Left kidney (tissue), 1 donor: ENCODE measurements at regions not wholly inside any gene's neighbourhood (a gene's known extent, or its start where the extent isn't known, plus 50 kb on each side); places are given as distances from the start of the nearest gene placed in this dataset.
"Not testable (repeated sequence)": the region's sequence is repeated elsewhere in the genome, so short reads cannot be mapped to it uniquely, and the experiment has no call there.

Experiments used
- DNase-seq: peaks from one replicate; pipeline ENCODE4 v3.0.0-alpha.2; 2013

DNA sequence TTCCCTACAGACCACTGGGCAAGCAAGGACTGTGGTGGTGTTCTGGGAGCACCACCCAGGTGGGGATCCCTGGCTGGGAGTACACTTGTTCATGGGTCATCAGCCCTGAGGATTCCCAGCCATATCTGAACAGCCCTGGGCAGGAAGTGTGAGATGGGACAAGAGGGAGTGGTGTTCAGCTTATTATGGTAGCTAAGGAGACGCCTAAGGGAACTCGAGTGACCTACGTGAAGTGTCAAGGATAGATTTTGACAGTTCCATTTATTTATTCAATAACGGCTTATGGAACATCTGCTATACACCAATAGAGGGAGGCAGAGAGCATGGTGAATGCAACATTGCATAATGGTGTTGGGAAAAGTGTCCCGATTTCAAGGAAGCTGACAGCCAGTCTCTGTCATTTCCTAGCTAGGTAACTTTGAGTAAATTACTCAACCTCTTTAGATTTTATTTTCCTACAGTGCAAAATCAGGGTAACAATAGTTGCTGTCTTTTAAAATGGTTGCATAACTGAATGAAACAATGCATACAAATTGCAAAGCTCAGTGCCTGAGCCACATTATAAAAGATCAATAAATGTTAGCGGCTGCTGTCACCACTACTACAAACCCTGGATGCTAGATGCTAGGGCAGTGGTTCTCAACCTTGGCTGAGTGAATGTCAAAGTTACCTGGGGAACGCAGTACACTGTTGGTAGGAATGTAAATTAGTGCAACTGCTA lies 534.1 kb downstream of the GRIN2A start:
- no peak for DNase-seq

DNA sequence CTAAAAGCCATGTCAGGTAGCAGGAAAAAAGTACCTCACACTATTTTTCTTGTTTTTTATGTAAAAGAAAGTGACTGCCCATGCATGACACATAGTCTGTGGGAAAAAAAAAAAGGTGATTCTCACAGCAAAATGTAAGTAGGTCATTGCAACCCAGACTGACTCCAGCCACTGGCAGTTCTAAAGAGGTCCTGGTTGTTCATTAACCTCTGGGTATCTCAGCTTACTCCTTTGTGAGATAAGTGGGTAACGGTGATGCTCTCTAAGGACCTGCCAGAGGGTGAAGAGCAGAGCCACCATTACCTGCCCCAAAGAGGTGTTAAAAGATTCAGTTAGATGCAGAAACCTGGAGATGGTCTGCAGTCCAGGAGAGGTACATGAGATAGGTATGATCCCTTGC lies 531.9 kb downstream of the GRIN2A start:
- DNase-seq = no peak

DNA sequence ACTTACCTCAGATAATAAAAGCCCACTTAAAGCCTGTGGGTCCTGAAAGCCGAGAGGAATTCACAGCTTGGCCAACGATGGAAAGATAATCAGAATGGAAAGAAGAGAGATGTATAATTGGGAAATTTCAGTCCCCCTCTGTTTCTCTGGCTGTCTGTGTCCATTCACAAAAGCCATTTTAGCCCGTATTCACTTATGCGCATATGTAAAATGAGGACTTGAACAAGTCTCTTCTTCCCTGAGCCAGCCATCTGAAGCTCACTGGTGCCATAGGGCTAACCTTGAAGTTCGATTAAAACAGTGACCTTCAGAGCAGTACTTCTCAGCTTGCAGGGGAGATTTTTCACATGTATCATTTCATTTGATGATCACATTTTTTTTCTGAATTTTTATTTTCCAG lies 527.2 kb downstream of the GRIN2A start:
- no peak for DNase-seq

DNA sequence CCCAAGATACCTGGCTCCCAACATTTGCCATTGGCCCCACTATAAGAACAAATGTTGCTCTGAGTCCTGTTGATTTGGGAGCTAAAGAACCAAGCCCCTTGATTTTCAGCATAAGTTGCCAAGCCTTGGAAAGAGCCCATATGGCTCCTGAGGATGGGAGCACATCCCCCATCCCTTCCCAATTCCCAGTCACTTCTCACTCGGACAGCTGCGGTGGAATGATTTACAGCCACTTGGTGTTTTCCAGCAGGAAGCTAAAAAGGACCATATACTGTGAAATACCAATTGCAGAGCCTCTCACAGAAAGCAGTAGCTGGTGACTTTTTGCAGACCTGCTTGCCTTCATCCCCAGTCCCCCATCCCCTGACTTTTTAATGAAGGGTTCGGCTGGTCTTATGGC lies 524.6 kb downstream of the GRIN2A start:
- DNase-seq = peak; percentile 39

DNA sequence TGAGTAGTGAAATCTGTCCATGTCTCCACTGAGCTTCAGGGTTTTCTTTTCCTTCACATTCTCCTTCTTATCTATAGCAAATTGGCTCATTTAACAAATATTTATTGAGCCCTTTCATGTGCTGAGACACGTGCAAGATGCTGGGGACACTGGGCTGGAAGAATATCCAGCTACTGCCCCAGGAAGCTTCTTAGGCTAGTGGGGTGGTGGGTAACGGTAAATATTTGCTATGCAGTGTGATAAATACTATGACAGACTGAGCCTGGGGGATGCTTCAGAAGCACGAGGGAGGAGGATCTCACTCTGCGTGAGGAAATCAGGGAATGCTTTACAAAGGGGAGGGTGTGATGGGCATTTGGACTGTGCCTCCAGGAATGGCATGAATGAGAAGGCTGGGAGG lies 524.1 kb downstream of the GRIN2A start:
- DNase-seq = no peak

DNA sequence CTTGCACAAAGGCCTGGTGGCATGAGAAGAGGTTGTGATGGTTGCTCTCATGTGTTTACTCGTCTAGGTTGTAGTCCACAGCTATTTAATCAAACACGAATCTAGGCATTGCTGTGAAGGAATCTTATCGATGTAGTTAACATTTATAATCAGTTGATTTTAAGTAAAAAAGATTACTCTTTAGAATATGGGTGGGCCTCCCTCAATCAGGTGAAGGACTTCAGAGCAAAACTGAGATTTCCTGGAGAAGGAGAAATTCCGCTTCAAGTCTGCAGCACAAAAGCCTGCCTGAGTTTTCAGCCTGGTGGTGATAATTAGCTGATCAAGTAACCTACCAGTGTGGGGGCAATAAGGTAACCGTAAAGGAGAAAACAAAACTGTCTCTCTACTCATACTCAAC lies 523.6 kb downstream of the GRIN2A start:
- no peak for DNase-seq

GRCh38 chr16:9660898-9661297 lies 521.3 kb downstream of the GRIN2A start:
- no peak for DNase-seq

- DNase-seq = no peak
Measured at GRCh38 chr16:9661336-9662017, 520.8 kb downstream of the GRIN2A start.

DNA sequence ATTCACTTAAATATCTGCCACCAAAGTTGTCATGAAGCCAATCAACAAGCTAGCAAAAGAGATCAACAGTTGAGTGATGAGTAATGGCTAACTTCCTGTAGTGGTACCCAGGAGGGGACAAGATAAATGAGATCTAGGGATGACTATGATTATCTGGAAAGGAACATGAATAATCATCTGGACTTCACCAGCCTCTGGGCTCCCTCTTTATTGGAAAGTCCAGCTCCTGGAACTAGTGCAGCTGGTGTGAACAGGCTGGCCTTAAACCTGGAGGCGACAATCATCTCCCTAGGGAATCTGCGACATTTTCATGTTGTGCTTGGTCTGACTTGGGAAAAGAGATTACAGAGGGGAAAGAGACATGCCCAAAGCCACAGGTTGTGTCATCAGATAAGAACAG lies 518.6 kb downstream of the GRIN2A start:
- DNase-seq = no peak

DNA sequence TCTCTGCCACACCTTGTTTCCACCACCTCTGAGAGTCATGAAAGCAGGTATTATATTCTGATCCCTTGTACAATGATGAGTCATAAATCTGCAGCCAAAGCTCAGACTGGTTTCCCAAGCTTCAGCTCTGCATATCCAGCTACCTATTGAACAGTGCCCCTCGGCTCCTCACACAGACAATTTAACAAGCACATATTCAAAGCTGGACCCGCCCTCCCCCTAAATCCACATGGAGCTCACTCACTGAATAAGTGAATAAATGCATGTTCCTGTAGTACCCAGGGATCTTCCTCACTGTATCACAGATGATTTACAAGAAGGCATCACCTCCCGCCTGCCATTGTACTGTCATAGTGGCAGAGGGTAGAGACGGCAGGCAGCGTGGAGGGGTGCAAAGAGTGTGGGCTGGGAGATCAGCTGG lies 516.4 kb downstream of the GRIN2A start:
- no peak for DNase-seq

DNA sequence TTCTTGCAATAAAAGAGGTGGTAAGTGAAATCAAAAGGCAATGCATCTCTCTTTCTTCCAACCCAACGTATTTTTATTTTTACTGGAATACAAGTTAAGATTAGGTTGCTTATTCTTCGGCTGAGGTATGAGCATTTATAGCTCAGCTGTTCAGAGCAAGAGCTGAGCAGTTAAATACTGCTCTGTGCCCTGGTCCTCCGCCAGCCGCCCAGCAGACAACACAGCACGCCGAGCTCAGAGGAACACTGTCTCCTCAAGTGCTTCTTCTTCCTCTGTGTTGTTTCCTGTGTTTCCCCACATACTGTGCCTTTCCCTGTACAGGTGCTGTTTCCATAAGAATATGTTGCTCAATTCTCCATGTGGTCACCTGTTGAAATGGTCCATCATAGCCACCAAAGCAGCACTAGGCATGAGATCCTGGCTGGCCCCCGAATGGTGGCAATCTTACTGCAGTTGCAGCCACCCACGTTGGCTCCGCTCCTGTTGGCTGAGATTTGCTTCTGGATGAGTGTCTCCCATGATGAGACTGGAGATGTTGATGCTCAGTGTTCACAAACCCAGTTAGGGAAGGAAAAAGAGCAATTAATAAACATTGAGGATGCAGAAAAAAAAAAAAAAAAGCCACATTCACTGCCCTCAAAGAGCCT lies 515.3 kb downstream of the GRIN2A start:
- DNase-seq = no peak

DNA sequence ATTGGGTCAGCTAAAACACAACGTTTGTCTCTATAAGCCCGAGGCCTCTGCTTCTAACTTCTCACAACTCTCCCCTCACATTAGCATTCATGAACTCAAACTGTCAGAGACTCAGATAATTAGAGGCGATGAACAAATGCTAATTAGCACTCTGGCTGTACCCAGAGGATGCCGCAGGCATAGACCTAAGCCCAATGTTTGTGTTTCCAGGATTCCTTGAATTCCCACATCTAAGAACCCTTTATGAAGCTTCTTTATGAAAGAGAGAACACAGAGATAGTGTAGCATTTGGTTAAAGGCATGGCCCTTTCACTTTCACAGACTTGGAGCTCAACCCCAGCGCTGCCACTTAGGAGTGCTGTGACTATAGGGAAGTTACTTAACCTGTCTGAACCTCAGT lies 512.2 kb downstream of the GRIN2A start:
- no peak for DNase-seq

- DNase-seq = not testable (repeated sequence)
Measured at GRCh38 chr16:9670616-9671015, 511.6 kb downstream of the GRIN2A start.

GRCh38 chr16:9676560-9677300 lies 505.5 kb downstream of the GRIN2A start:
- DNase-seq = not testable (repeated sequence)

DNA sequence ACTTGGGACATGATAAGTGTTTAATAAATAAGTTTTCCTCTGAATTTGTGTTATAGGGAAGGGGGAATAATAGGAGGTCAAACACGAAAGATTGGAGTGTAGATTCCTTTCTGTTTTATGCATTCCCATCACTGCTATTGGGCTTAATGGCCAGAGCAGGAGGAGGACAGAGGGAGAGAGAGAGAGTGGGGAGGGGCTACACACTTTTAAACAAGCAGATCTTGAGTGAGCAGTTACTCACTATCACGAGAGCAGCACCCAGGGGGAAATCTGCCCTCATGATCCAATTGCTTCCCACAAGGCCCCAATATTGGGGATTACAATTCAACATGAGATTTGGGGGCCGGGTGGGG lies 505.0 kb downstream of the GRIN2A start:
- DNase-seq = no peak

- DNase-seq = no peak
Measured at GRCh38 chr16:9679213-9679767, 502.9 kb downstream of the GRIN2A start.

- no peak for DNase-seq
Measured at GRCh38 chr16:9680019-9680655, 502.1 kb downstream of the GRIN2A start.

DNA sequence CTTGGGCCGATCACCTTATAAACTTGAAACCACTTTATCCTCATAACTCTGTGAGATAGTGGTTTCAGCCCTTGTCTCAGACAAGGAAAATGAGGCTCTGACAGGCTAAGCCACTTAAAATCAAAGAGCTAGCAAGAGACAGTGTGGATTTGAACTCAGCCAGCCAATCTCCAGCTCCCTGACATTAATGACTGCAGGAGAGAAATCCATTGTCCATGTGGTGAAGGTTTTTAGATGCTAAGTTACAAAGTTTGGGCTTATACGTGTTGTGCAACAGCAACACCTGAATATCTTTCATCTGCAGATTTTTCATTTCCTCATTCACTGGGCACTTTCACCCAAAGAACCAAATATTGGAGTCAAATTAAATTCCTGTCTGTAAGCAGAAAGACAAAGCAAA lies 501.3 kb downstream of the GRIN2A start:
- no peak for DNase-seq

DNA sequence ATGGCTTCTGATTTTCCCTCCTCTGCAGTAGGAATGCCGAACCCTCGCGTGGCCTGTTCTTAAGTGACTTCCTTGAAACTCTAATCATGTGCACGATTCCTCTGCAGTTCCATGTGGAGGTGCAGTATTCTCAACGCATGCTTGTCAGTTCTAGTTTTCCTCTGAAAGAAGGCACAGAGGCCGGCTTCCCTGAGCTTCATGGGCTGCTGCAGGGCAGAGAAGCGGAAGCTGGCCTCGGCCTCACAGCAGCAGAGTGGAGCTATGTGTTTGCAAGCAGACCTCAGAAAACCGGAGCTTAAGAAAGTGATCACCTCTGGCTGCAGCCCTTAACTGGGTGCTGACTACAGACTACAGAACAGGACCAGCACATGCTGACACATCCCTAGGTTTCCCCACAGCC lies 500.7 kb downstream of the GRIN2A start:
- DNase-seq = no peak

GRCh38 chr16:9682320-9682719 lies 499.9 kb downstream of the GRIN2A start:
- no peak for DNase-seq

DNA sequence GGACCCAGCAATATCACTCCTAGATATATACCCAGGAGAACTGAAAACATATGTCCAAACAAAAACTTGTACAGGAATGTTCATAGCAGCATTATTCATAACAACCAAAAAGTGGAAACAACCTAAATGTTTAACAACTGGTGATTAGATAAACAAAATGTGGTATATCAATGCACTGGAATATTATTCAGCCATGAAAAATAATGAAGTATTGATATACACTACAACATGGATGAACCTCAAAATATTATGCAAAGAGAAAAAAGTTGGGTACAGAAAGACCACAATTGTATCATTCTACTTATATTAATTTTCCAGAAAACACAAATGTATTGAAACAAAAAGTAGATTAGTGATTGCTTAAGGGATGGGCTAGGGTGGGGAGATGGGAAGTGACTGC lies 498.6 kb downstream of the GRIN2A start:
- DNase-seq = no peak

GRCh38 chr16:9687737-9688319 lies 494.4 kb downstream of the GRIN2A start:
- no peak for DNase-seq
